EH (cell line): ENCODE measurements at regions not wholly inside any gene's neighbourhood (a gene's known extent, or its start where the extent isn't known, plus 50 kb on each side); places are given as distances from the start of the nearest gene placed in this dataset.
"Not testable (repeated sequence)": the region's sequence is repeated elsewhere in the genome, so short reads cannot be mapped to it uniquely, and the experiment has no call there.

Experiments used
- DNase-seq: peaks from one replicate; pipeline ENCODE4 v3.0.0-alpha.2; 2015; ENCODE audit warnings: low read depth

DNA sequence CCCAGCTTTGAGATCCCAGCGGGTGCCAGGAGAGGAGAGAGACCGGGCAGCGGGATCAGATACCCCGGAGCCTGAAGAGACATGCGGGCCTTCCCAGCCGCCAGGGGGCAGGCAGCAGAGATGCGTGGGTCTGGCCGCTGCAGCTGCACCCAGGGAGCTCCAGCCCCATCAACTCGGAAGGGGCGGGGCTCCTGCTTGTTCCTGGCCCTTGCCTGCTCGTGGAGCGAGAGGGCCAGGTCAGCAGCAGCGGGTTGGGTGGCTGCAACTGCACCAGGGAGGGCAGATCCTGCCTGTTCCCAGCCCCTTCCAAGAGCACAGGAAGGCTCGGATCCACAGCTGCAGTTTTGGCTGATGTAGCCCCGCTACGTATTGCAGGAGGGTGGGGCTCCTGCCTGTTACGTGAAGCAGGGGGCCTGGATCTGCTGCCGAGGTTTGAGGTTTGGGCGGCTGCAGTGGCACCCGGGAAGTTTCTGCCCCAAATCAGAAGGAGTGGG, 532.8 kb downstream of the RFPL4B start:
- no peak for DNase-seq

DNA sequence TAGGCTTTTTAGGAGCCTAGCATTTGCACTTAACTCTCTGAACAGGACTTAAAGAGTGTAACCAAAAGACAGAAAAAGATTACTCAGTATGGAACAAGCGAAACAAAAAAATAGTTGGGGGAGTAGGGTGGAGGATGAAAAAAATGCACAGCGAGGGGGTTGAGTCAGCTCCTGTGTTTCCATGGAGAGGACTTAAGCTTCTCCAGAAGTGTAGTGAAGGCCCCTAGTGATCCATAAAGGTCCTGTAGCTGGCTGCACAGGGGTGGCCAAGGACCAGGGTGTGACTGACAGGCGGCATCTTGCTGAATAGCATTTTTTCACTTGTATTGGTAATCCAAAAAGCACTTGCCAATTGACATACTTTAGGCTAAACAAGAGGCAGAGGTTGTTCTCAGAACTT, 533.9 kb downstream of the RFPL4B start:
- peak; percentile 62 for DNase-seq

DNA sequence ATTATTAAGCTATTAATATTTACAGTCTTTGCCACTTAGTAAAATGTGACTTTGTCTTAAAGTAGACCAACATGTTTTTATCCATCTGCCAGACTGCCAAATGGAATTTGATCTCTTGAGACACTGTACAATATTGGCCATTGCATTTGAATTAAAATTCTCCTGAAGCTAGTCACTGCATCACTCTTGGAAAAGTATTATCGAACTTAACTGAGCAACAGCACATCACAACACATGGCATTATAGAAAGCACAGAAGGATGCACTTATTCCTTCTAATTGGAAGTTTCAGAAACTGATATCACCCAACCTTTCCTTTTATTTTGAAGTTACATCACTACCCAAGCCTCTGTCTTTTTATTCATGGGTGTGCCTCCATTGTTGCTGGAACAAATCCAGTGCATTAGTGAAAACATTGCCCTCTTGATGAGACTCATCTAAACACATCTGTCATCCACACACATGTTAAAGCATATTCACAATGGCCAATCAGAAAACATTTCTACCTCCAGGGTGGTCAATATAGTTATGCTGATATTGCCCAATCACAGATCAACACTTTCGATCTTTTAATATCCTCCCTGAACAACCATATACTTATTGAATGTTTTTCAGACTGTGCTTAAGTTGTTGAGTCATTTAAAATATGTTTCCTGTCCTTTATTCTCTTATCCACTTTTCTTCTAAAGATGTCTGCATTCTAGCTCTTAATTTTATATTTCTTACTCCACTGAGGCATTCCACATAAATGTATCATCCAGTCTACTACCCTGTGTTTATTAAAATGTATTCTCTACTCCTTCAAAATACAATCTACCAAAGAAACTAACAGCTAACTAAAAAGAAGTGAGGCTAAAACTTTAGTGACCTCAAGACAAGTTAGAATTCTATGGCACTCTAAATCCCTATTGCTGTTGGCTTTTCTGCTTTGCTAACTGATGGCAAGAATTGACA, 535.0 kb downstream of the RFPL4B start:
- peak; percentile 55 for DNase-seq

DNA sequence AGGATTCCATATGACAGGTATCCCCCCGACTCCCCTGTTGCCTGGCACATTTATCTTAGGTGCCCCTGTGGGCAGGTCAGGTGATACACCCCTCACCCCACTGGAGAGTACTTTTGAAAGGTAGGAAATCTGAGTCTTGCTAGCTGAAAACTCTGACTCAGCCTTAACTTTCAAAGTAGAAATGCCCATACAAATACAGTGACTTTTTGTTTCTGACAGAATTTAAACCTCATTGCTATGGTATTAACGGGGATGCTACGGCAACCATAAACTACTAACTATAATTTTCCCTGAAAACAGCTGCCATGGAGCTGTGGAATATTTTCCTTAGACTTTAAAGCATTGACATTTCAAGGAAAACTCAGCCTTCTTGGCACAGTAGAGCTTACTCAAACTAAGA, 536.0 kb downstream of the RFPL4B start:
- DNase-seq: peak; percentile 25

DNA sequence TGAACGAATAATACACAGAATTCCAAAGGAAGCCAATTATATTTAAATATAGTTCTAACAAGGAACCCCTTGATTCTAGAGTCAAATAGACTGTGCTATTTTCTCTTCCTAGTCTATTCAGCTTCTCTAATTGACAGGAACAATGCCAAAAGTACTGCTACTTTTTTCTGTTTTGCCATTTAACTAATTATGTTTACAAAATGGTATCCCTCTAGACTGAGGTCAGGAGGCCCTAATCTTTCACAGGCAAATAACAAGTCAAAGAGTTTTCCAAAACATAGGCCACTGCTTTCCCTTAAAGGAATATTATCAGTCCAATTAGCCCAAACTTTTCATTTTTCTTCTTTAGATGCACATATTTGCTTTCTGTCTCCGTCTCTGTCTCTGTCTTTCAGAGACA, 539.3 kb downstream of the RFPL4B start:
- no peak for DNase-seq

DNA sequence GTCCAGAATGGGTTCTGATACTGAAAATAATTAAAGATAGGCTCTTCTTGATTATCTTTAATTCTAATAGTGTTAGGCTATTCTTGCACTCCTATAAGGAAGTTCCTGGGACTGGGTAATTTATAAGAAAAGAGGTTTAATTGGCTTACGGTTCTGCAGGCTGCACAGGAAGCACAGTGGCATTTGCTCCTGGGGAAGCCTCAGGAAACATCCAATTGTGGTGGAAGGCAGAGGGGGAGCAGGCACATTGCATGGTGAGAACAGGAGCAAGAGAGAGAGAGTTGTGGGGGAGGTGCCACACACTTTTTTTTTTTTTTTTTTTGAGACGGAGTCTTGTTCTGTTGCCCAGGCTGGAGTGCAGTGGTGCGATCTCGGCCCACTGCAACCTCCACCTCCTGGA, 540.3 kb downstream of the RFPL4B start:
- not testable (repeated sequence) for DNase-seq

DNA sequence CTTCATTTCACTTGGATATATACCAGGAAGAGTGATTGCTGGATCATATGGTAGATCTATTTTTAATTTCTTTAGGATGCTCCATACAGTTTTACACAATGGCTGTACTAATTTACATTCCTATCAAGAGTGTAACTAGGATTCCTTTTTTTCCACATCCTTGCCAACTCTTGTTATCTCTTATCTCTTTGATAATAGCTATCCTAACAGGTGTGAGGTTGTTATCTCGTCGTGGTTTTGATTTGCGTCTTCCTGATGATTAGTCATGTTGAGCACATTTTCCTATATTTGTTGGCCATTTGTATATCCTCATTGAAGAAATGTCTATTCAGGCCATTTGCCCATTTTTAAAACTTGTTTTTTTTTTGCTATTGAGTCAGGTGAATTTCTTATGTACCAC, 552.4 kb downstream of the RFPL4B start:
- DNase-seq: no peak

DNA sequence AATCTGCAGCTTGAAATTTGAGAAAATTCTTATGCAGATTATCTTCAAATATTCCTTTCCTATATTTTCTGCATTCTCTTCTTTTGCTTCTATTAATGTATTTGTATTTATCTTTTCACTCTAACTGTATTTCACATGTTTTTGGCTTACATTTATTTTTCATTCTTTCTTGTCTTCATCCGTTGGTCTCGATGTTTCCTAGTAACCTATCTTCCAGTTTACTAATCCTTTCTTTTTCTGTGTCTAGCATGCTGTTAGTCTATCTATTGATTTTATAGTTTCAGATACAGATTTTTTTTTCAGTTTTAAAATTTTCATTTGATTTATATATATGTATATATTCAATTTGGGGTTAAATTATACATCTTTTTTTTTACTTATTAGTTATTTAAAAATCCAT, 556.2 kb downstream of the RFPL4B start:
- no peak for DNase-seq

DNA sequence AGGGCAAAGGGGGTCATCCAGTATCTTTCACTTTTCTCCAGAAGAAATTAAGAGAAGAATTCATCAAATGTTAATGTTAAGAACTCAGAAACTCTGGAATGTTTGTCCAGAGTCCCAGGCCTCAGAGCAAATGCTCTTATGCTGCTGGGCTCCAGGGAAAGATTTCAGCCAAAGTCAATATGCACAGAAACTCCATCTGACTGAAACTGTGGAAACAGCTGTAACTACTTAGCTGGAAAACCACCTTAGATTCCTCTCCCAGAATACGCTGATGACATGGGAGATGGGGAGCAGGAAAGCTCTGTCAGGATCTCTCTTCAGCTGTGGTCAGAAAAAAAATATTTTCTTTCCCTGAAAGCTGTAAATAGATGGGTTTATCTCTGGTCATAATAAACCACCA, 559.6 kb downstream of the RFPL4B start:
- DNase-seq: peak; percentile 94

DNA sequence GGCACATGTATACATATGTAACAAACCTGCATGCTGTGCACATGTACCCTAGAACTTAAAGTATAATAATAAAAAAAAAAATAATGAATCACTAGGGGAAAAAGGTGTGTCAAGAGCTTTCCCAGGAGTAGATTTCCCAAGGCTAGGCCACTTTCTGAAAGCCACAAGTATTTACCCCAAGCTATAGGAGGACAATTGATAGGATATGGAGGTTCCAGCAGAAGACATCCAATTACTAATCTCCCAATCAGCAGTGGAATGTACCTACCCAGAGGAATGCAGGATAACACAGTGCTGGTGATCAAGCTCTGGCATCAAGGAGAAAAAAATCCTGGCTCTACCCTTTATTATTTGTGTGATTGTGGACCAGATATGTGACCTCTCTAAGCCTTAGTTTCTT, 562.7 kb downstream of the RFPL4B start:
- DNase-seq: peak; percentile 40

DNA sequence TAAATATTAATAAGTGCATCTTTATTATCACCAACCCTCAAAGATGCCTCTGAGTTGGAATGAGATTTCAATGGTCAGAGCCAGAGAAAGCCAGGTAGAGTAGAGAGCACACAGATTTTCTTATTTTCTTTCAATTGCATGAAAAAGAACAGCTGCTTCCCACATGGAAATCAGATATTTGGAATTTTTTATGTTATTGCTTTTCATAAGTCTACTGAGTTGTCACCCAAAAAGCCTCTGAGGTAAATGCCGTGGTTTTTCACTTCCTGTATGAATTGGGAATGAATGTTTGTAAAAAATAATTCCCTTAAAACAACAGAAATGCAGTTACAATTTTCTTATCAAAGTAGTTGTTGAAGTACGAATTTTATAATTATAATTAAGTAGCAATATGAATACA, 563.1 kb downstream of the RFPL4B start:
- peak; percentile 57 for DNase-seq

DNA sequence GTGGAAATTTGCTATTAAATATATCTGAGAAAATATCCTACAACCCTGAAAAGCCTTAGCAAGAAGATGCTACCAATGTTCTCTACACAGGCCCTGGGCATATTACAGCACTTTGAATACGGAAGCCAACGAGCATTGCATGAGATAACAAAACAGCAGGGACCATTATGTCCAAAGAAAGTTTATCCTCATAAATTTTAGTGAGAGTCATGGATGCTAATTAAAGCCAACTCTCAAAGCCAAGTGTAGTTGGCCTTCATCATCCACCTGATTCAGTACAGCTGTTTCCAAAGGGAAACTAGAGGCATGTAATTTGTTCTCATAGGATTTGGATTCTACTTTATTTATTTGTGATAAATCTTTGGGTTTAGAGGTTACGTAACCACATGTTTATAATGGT, 564.8 kb downstream of the RFPL4B start:
- peak; percentile 62 for DNase-seq

DNA sequence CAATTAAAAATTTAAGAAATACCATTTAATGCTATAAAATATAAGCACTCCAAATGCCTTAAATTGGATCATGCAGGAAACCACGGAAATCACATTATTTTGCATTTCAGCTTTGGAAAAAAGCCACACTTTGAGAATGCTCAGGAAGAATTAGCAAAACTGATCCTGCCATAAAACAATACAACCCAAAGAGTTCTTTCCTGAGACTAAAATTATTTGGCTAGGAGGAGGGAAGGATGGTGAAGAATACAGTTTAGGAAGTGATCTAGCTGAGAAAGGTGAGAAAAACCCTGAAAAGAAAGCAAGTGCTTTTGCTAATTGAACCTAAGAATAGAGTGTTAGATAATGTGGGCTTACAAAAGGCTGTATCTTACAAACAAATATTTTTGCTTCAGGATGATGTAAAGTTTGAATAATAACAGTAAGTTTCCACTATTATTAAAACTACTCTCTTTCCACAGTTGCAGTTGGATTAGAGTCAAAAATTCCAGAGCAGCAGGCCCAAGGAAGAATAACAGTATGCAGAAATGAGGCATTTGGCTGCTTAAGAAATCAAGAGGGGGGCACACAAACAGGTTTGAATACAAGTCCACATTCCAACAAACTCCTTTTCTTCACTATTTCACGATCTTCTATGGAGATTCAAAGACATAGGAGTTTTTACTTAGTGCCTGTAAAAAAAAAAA, 565.4 kb downstream of the RFPL4B start:
- DNase-seq: peak; percentile 71

DNA sequence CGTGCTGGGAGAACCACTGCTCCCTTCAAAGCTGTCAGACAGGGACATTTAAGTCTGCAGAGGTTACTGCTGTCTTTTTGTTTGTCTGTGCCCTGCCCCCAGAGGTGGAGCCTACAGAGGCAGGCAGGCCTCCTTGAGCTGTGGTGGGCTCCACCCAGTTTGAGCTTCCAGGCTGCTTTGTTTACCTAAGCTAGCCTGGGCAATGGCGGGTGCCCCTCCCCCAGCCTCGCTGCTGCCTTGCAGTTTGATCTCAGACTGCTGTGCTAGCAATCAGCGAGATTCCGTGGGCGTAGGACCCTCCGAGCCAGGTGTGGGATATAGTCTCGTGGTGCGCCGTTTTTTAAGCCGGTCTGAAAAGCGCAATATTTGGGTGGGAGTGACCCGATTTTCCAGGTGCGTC, 572.6 kb downstream of the RFPL4B start:
- not testable (repeated sequence) for DNase-seq

DNA sequence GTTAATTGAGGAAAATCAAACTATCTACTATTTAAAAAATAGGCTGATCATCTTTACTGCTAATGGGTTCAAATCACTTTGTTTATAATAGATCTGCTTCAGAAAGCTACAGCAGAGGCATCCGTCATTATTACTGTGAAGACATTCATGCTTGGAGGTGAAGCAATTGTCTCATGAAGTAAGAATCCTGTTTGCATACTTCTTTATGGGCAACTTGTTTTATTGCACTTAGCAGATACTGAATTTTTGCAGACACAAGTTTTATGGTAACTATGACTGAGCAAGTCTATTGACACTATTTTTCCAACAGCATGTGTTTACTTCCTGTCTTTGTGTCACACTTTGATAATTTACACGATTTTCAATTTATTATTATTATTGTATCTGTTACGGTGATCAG, 573.9 kb downstream of the RFPL4B start:
- DNase-seq: no peak

DNA sequence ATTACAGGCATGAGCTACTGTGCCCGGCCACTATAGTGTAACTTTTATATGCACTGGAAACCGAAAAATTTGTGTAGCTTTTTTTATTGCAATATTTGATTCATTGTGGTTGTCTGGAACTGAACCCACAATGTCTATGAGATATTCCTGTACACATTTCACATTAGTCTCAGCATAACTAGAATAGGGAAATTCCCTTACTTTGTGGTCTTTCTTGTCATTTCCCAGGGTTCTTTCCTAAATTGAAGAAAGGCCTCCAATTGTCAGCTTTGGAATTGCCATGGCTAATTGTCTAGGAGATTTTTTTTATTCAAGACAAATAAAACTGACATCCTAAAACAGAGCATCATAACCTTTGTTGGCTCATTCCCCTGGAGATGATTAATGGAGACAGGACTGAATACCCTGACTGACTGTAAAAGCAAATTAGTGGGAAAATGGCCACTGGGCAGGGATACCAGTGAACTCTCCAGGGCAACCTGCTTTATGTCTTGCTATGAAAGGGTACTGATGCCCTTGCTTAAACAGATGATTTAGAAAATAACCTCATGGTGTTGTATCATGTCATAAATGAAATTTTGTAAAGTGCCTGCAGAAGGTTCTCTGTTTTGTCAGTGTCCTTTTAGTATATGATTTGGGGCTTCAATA, 576.9 kb downstream of the RFPL4B start:
- DNase-seq: no peak

DNA sequence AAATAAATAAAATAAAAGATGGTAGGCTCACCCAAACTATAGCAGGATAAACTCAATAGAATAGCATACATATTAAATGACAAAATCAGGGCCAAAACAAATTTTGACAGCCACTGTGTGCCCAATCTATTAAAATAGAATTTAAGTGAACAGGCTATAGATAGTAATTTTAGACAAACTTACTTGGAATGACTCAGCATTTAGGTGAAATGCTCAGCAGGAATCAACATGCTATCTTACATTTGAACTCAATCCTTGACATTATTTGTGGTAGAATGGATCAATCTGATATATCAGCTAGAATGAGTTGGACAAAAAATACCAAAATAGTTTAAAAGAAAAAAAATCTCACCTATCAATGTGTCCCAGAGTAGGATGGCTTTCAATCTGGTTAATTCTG, 578.6 kb downstream of the RFPL4B start:
- DNase-seq: no peak

DNA sequence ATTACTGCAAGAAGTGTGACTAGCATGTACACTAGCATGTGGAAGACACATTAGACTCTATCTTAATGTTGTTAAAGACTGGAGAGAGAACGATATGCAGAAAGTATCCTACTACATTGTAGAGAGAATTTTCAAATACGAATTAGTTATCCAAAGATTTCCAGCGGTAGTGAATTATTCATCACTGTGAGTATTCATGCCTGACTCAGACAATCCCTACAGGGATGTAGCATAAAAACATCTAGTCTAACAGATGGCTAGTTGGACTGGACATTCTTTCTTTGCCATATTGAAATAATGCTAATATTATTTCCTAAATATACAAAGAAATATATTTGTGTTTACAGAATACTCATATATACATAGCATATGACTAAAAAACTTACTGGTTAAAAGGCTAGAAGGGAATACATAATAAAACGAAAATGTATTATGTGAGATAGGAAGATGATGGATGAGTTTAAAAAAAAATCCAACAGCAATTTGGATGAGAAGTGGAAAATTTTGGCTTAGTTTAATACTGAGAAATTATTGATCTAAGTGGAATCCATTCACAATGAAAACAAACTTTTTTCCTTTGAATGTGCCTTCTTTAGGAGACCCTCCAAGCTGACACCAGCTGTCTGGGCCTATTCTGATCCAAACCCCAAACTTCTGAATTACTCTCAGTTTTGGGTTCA, 580.7 kb downstream of the RFPL4B start:
- DNase-seq: peak; percentile 39

DNA sequence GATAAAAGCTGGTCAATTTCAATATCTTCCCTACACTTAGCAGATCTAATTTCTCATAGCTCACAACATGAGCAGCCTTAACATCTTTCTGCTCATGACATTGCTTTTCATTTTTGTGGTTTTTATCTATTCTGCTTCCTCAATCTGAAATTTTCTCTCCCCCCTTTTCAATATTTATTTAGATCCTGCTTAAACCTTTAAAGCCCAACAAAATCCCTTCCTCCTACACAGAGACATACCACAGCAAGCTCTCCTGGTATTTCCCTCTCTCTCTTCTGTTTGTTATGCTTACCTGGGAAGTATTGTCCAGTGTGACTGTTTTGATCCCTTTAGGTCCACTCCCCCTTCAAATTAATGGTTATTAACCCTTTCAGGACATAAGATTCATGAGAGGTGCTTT, 582.5 kb downstream of the RFPL4B start:
- peak; percentile 16 for DNase-seq

DNA sequence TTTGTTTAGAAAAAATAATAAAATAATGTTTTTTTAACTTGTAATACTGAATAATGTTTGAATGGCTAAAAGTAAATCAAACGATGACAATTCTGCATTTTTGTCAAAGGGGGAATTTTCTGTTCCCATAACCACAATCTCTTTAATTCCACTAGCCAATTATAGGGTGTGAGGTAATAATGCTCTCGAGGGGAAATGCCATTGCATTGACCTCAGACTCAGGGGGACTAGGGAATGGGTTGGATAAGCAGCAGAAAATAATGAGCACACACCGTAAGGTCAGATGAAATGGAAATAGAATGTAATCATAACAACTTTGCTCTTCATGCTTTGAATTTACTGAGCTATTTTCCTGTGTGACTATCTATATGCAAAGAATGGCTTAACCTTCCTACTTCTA, 584.7 kb downstream of the RFPL4B start:
- DNase-seq: peak; percentile 91

DNA sequence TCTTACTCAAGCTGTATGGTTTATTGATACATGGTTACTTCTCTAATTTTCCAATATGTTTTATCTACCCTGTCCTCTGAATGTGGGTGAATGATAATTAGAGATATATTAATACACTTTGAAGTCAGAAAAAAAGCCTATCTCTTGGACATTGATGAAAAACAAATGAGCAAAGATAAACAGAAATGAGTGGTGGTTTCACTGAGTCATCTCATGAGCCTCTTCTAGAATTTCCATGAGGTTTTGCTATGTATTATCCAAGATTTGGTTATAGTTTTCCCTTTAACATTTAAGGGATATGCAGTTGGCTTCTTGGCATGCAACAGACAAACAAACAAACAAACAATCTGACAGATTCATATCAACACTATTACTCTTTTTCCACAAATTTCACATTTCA, 586.8 kb downstream of the RFPL4B start:
- DNase-seq: peak; percentile 34
